GM12878 (cell line): ENCODE measurements at regions not wholly inside any gene's neighbourhood (a gene's known extent, or its start where the extent isn't known, plus 50 kb on each side); places are given as distances from the start of the nearest gene placed in this dataset.

Experiments used
- ATAC-seq: fragments of 200-7000 bp; cut with Tn5 transposase; 3 replicates; pipeline ENCODE4 v1.9.1; 2020; ENCODE audit warnings: mild to moderate bottlenecking, moderate library complexity
- BruUV-seq: library from RNA; stranded (reverse); fragments of 400-500 nt; replicated peaks from 2 replicates; lab custom pipeline; 2021; lab: Mats Ljungman, UMichigan
- CTCF ChIA-PET: fragments of 300-600 bp; sonication (Branson Sonifier 250); formaldehyde crosslinking; extraction: SDS; loops from one replicate; lab custom pipeline; 2021; ENCODE audit warnings: inconsistent platforms; lab: Yijun Ruan, JAX
- POLR2A ChIA-PET: fragments of 350-600 bp; formaldehyde crosslinking; extraction: SDS; loops from one replicate; lab custom pipeline; 2021; ENCODE audit warnings: inconsistent platforms; lab: Charles Lee
- RAD21 ChIA-PET: fragments of 300-600 bp; sonication (Branson Sonifier 250); formaldehyde crosslinking; loops from one replicate; lab custom pipeline; 2023; ENCODE audit warnings: antibody characterized with exemption; ENCODE audit not compliant: unreplicated experiment; lab: Charles Lee
- SMC1A ChIA-PET: fragments of 300-600 bp; sonication (Branson Sonifier 250); formaldehyde crosslinking; loops from one replicate; lab custom pipeline; 2023; ENCODE audit not compliant: unreplicated experiment, uncharacterized antibody; lab: Charles Lee
- DNase-seq: peaks from one replicate; pipeline ENCODE4 v3.0.0-alpha.2; 2011; ENCODE audit warnings: low read depth, low spot score
- FAIRE-seq: peaks from 3 replicates; lab custom pipeline; 2011; peaks lifted over from hg19 to GRCh38; lab: Jason Lieb, UNC
- H2AFZ ChIP-seq: 2 replicates; pipeline ENCODE4 v1.6.0; 2011; ENCODE audit warnings: low read depth, low read length, control low read depth; ENCODE audit not compliant: control insufficient read depth
- H3K27ac ChIP-seq: 2 replicates; pipeline ENCODE4 v1.5.1; 2011; ENCODE audit warnings: control low read depth; ENCODE audit not compliant: control insufficient read depth, insufficient read depth
- H3K27me3 ChIP-seq, 2 experiments: replicated peaks in 1 of 2; 2 replicates each; pipeline versions ENCODE4 v1.6.0 to v1.6.1; 2011; ENCODE audit warnings: low read length in 1 of 2; ENCODE audit not compliant: control insufficient read depth in 2 of 2, insufficient read depth in 2 of 2
- H3K36me3 ChIP-seq, 2 experiments: 2 replicates each; pipeline ENCODE4 v1.5.1; 2011; ENCODE audit warnings: low read length in 1 of 2; ENCODE audit not compliant: control insufficient read depth in 2 of 2, insufficient read depth in 2 of 2
- H3K4me1 ChIP-seq: 2 replicates; pipeline ENCODE4 v1.6.1; 2011; ENCODE audit warnings: mild to moderate bottlenecking, low read length, moderate library complexity, mixed read lengths; ENCODE audit not compliant: control insufficient read depth, insufficient read depth
- H3K4me2 ChIP-seq: 2 replicates; pipeline ENCODE4 v1.6.0; 2011; ENCODE audit warnings: control low read depth; ENCODE audit not compliant: control insufficient read depth, insufficient read depth
- H3K4me3 ChIP-seq: fragments of 200-600 bp; sonication (generic); 2 replicates; pipeline ENCODE4 v1.5.1; 2016
- H3K79me2 ChIP-seq: 2 replicates; pipeline ENCODE4 v1.6.0; 2011; ENCODE audit warnings: low read length; ENCODE audit not compliant: control insufficient read depth, insufficient read depth
- H3K9ac ChIP-seq: 2 replicates; pipeline ENCODE4 v1.8.0; 2011; ENCODE audit warnings: low read length, control low read depth, mixed read lengths; ENCODE audit not compliant: control insufficient read depth, insufficient read depth
- H3K9me3 ChIP-seq: replicated peaks from 3 replicates; pipeline ENCODE4 v1.5.1; 2011; ENCODE audit warnings: mild to moderate bottlenecking, low read length; ENCODE audit not compliant: control insufficient read depth, insufficient read depth
- H4K20me1 ChIP-seq: 2 replicates; pipeline ENCODE4 v1.6.0; 2011; ENCODE audit not compliant: control insufficient read depth, insufficient read depth
- CBFB ChIP-seq: IDR thresholded peaks from 2 replicates; pipeline ENCODE4 v1.6.1; 2016; ENCODE audit warnings: antibody characterized with exemption, low read depth
- FOXK2 ChIP-seq: fragments of 450-650 bp; IDR thresholded peaks from 2 replicates; pipeline ENCODE4 v1.6.1; 2017; ENCODE audit warnings: mild to moderate bottlenecking, moderate library complexity
- IKZF1 ChIP-seq: fragments of 450-650 bp; conservative IDR thresholded peaks from 2 replicates; pipeline ENCODE4 v1.6.1; 2017; ENCODE audit warnings: antibody characterized with exemption, mild to moderate bottlenecking
- MTA3 ChIP-seq: IDR thresholded peaks from 2 replicates; pipeline ENCODE4 v1.6.1; 2012; ENCODE audit warnings: low read length, inconsistent platforms, borderline replicate concordance
- PAX8 ChIP-seq: fragments of 450-650 bp; IDR thresholded peaks from 2 replicates; pipeline ENCODE4 v1.6.1; 2017; ENCODE audit warnings: mild to moderate bottlenecking, moderate library complexity
- POLR2A ChIP-seq: IDR thresholded peaks from 2 replicates; pipeline ENCODE4 v1.6.1; 2011; ENCODE audit warnings: low read depth, mild to moderate bottlenecking, low read length
- POLR2AphosphoS2 ChIP-seq: IDR thresholded peaks from 2 replicates; pipeline ENCODE4 v1.6.1; 2011; ENCODE audit warnings: low read depth, mild to moderate bottlenecking, low read length, improper control_type of control experiment, moderate library complexity
- RBBP5 ChIP-seq: fragments of 200-600 bp; sonication (generic); conservative IDR thresholded peaks from 2 replicates; pipeline ENCODE4 v1.6.1; 2016
- RELA ChIP-seq: fragments of 450-650 bp; IDR thresholded peaks from 2 replicates; pipeline ENCODE4 v1.8.0; 2014; ENCODE audit warnings: borderline replicate concordance; ENCODE audit not compliant: partially characterized antibody
- WGBS: methylation state at CpG from one replicate; pipeline ENCODE4 v1.1.6; 2016; ENCODE audit warnings: low lambda C conversion rate; ENCODE audit not compliant: insufficient replicate concordance, insufficient coverage; ENCODE audit errors: missing lambda C conversion rate; 5-methylcytosine and 5-hydroxymethylcytosine counted together
- in situ Hi-C: fragments of 300-500 bp; cut with MboI; formaldehyde crosslinking; loops from 9 replicates; pipeline ENCODE4 v1.14.3; 2018; ENCODE audit warnings: mixed read lengths
- intact Hi-C: fragments of 100-400 bp; cut with micrococcal nuclease; formaldehyde crosslinking; loops from one replicate; pipeline ENCODE4 v1.14.2; 2022; ENCODE audit not compliant: unreplicated experiment
- TF ChIP-seq, protein P1 (sequence below): IDR thresholded peaks from 2 replicates; pipeline ENCODE4 v1.6.1; 2012; ENCODE audit warnings: low read depth, low read length, improper control_type of control experiment
- TF ChIP-seq, protein P2 (sequence below): fragments of 450-650 bp; IDR thresholded peaks from 2 replicates; pipeline ENCODE4 v1.6.1; 2017; ENCODE audit warnings: borderline replicate concordance
- TF ChIP-seq, protein P3 (sequence below): fragments of 450-650 bp; IDR thresholded peaks from 2 replicates; pipeline ENCODE4 v1.6.1; 2017; ENCODE audit warnings: low read depth, mild to moderate bottlenecking, moderate library complexity
- TF ChIP-seq, protein P4 (sequence below): fragments of 450-650 bp; IDR thresholded peaks from 2 replicates; pipeline ENCODE4 v1.6.1; 2017; ENCODE audit warnings: mild to moderate bottlenecking, moderate library complexity
- TF ChIP-seq, protein P5 (sequence below): IDR thresholded peaks from 2 replicates; pipeline ENCODE4 v1.6.1; 2012; ENCODE audit warnings: mild to moderate bottlenecking, low read depth, low read length

DNA sequence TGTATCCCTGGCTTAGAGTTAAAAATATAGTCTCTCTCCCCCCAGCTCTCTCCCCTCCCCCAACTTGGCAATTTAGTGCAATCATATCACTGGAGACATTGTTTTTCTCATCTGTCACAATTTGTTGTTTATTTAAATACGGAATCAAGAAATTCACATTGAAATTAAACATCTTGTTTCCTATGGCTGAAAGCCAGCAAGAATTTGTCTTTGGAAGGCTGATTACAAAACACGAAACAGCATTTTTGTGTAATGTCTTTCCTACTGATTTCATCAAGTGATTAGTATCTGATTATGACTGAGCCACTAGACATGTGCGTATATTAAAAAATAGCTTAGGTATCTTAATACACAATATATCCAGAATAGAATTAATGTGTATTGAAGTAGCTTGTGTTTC lies 119.7 kb downstream of the LYPLAL1 start:
- Histone ChIP-seq H3K27ac (no peak overlapping the region), H2AFZ (no peak overlapping the region), H3K36me3 (no peaks in the 10 kb centered on the region), H3K9ac (no peak overlapping the region), H3K79me2 (no peaks in the 10 kb centered on the region), H3K9me3 (no peaks in the 10 kb centered on the region), H3K4me3 (no peak overlapping the region), H3K4me2 (no peak overlapping the region), H4K20me1 (no peaks in the 10 kb centered on the region), H3K4me1 (no peaks in the 10 kb centered on the region), H3K27me3 (no peaks in the 10 kb centered on the region)
- no TSS peak for BruUV-seq
- ChIA-PET POLR2A (no interaction called here), SMC1A (interaction anchor here (1.2 to 1.5 kb wide), 2 partner anchors 8 to 12 kb away, joined by 3 read pairs; no protein-coding TSS in a partner anchor), CTCF (no interaction called here), RAD21 (no interaction called here)
- ATAC-seq (no peak), DNase-seq (no peak), FAIRE-seq (no peak)
- intact Hi-C loops, result no loop called here
- WGBS, result 66% methylated on average over 3 of the region's 3 CpGs
- in situ Hi-C loops, result no loop called here
- TF ChIP-seq CBFB (no peak), RBBP5 (no peak), FOXK2 (no peak), MTA3 (no peak), POLR2AphosphoS2 (no peak), IKZF1 (no peak), RELA (no peak), PAX8 (no peak), POLR2A (no peak)
- TF ChIP-seq, protein P1, sequence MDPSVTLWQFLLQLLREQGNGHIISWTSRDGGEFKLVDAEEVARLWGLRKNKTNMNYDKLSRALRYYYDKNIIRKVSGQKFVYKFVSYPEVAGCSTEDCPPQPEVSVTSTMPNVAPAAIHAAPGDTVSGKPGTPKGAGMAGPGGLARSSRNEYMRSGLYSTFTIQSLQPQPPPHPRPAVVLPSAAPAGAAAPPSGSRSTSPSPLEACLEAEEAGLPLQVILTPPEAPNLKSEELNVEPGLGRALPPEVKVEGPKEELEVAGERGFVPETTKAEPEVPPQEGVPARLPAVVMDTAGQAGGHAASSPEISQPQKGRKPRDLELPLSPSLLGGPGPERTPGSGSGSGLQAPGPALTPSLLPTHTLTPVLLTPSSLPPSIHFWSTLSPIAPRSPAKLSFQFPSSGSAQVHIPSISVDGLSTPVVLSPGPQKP, result no peak
- TF ChIP-seq, protein P2, sequence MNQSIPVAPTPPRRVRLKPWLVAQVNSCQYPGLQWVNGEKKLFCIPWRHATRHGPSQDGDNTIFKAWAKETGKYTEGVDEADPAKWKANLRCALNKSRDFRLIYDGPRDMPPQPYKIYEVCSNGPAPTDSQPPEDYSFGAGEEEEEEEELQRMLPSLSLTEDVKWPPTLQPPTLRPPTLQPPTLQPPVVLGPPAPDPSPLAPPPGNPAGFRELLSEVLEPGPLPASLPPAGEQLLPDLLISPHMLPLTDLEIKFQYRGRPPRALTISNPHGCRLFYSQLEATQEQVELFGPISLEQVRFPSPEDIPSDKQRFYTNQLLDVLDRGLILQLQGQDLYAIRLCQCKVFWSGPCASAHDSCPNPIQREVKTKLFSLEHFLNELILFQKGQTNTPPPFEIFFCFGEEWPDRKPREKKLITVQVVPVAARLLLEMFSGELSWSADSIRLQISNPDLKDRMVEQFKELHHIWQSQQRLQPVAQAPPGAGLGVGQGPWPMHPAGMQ, result no peak
- TF ChIP-seq, protein P3, sequence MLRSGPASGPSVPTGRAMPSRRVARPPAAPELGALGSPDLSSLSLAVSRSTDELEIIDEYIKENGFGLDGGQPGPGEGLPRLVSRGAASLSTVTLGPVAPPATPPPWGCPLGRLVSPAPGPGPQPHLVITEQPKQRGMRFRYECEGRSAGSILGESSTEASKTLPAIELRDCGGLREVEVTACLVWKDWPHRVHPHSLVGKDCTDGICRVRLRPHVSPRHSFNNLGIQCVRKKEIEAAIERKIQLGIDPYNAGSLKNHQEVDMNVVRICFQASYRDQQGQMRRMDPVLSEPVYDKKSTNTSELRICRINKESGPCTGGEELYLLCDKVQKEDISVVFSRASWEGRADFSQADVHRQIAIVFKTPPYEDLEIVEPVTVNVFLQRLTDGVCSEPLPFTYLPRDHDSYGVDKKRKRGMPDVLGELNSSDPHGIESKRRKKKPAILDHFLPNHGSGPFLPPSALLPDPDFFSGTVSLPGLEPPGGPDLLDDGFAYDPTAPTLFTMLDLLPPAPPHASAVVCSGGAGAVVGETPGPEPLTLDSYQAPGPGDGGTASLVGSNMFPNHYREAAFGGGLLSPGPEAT, result no peak
- TF ChIP-seq, protein P4, sequence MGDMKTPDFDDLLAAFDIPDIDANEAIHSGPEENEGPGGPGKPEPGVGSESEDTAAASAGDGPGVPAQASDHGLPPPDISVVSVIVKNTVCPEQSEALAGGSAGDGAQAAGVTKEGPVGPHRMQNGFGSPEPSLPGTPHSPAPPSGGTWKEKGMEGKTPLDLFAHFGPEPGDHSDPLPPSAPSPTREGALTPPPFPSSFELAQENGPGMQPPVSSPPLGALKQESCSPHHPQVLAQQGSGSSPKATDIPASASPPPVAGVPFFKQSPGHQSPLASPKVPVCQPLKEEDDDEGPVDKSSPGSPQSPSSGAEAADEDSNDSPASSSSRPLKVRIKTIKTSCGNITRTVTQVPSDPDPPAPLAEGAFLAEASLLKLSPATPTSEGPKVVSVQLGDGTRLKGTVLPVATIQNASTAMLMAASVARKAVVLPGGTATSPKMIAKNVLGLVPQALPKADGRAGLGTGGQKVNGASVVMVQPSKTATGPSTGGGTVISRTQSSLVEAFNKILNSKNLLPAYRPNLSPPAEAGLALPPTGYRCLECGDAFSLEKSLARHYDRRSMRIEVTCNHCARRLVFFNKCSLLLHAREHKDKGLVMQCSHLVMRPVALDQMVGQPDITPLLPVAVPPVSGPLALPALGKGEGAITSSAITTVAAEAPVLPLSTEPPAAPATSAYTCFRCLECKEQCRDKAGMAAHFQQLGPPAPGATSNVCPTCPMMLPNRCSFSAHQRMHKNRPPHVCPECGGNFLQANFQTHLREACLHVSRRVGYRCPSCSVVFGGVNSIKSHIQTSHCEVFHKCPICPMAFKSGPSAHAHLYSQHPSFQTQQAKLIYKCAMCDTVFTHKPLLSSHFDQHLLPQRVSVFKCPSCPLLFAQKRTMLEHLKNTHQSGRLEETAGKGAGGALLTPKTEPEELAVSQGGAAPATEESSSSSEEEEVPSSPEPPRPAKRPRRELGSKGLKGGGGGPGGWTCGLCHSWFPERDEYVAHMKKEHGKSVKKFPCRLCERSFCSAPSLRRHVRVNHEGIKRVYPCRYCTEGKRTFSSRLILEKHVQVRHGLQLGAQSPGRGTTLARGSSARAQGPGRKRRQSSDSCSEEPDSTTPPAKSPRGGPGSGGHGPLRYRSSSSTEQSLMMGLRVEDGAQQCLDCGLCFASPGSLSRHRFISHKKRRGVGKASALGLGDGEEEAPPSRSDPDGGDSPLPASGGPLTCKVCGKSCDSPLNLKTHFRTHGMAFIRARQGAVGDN, result no peak
- TF ChIP-seq, protein P5, sequence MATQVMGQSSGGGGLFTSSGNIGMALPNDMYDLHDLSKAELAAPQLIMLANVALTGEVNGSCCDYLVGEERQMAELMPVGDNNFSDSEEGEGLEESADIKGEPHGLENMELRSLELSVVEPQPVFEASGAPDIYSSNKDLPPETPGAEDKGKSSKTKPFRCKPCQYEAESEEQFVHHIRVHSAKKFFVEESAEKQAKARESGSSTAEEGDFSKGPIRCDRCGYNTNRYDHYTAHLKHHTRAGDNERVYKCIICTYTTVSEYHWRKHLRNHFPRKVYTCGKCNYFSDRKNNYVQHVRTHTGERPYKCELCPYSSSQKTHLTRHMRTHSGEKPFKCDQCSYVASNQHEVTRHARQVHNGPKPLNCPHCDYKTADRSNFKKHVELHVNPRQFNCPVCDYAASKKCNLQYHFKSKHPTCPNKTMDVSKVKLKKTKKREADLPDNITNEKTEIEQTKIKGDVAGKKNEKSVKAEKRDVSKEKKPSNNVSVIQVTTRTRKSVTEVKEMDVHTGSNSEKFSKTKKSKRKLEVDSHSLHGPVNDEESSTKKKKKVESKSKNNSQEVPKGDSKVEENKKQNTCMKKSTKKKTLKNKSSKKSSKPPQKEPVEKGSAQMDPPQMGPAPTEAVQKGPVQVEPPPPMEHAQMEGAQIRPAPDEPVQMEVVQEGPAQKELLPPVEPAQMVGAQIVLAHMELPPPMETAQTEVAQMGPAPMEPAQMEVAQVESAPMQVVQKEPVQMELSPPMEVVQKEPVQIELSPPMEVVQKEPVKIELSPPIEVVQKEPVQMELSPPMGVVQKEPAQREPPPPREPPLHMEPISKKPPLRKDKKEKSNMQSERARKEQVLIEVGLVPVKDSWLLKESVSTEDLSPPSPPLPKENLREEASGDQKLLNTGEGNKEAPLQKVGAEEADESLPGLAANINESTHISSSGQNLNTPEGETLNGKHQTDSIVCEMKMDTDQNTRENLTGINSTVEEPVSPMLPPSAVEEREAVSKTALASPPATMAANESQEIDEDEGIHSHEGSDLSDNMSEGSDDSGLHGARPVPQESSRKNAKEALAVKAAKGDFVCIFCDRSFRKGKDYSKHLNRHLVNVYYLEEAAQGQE, result no peak
